CD4-positive, alpha-beta T cell treated with Interleukin-17A for 1 hour (primary cell): ENCODE measurements at regions not wholly inside any gene's neighbourhood (a gene's known extent, or its start where the extent isn't known, plus 50 kb on each side); places are given as distances from the start of the nearest gene placed in this dataset.
A peak's percentile ranks its signal among the peaks of the same experiment; 100 is the strongest.
"Not testable (repeated sequence)": the region's sequence is repeated elsewhere in the genome, so short reads cannot be mapped to it uniquely, and the experiment has no call there.

ENCODE experiments used
- DNase-seq: peaks from one replicate; pipeline ENCODE4 v3.0.0-alpha.2; 2020

GRCh38 chr21:6486821-6487220 is 4034.6 kb upstream of the TPTE start:
- DNase-seq = not testable (repeated sequence)

- not testable (repeated sequence) for DNase-seq
Observed at GRCh38 chr21:6492691-6493090, 4028.7 kb upstream of the TPTE start.

- DNase-seq = not testable (repeated sequence)
Observed at GRCh38 chr21:6493957-6494356, 4027.4 kb upstream of the TPTE start.

GRCh38 chr21:6496356-6496755 is 4025.0 kb upstream of the TPTE start:
- DNase-seq = not testable (repeated sequence)

- peak; percentile 27 for DNase-seq
Observed at GRCh38 chr21:6498716-6499115, 4022.7 kb upstream of the TPTE start.

- peak; percentile 76 for DNase-seq
Observed at GRCh38 chr21:6499128-6499826, 4022.1 kb upstream of the TPTE start.

GRCh38 chr21:6499866-6500265 is 4021.5 kb upstream of the TPTE start:
- not testable (repeated sequence) for DNase-seq

- not testable (repeated sequence) for DNase-seq
Observed at GRCh38 chr21:6500681-6501080, 4020.7 kb upstream of the TPTE start.

- not testable (repeated sequence) for DNase-seq
Observed at GRCh38 chr21:6506167-6506894, 4015.1 kb upstream of the TPTE start.

GRCh38 chr21:6507632-6508031 is 4013.8 kb upstream of the TPTE start:
- DNase-seq = not testable (repeated sequence)

GRCh38 chr21:6521777-6522176 is 3999.6 kb upstream of the TPTE start:
- DNase-seq = not testable (repeated sequence)

GRCh38 chr21:6526213-6526612 is 3995.2 kb upstream of the TPTE start:
- DNase-seq = not testable (repeated sequence)

- DNase-seq = not testable (repeated sequence)
Observed at GRCh38 chr21:6530655-6531054, 3990.7 kb upstream of the TPTE start.

- not testable (repeated sequence) for DNase-seq
Observed at GRCh38 chr21:6533261-6533660, 3988.1 kb upstream of the TPTE start.

- not testable (repeated sequence) for DNase-seq
Observed at GRCh38 chr21:6538320-6538719, 3983.1 kb upstream of the TPTE start.

GRCh38 chr21:6539688-6540087 is 3981.7 kb upstream of the TPTE start:
- DNase-seq = not testable (repeated sequence)

- not testable (repeated sequence) for DNase-seq
Observed at GRCh38 chr21:6541036-6541435, 3980.3 kb upstream of the TPTE start.

- not testable (repeated sequence) for DNase-seq
Observed at GRCh38 chr21:6545288-6545687, 3976.1 kb upstream of the TPTE start.

- DNase-seq = not testable (repeated sequence)
Observed at GRCh38 chr21:6551045-6551444, 3970.3 kb upstream of the TPTE start.

- not testable (repeated sequence) for DNase-seq
Observed at GRCh38 chr21:6553505-6554376, 3967.6 kb upstream of the TPTE start.

- DNase-seq = not testable (repeated sequence)
Observed at GRCh38 chr21:6554377-6554864, 3967.0 kb upstream of the TPTE start.

GRCh38 chr21:6556516-6556915 is 3964.9 kb upstream of the TPTE start:
- not testable (repeated sequence) for DNase-seq

GRCh38 chr21:6557415-6557814 is 3964.0 kb upstream of the TPTE start:
- not testable (repeated sequence) for DNase-seq
